GM12878 (cell line): ENCODE measurements at regions not wholly inside any gene's neighbourhood (a gene's known extent, or its start where the extent isn't known, plus 50 kb on each side); places are given as distances from the start of the nearest gene placed in this dataset.

Source experiments
- ATAC-seq: fragments of 200-7000 bp; cut with Tn5 transposase; 3 replicates; pipeline ENCODE4 v1.9.1; 2020; ENCODE audit warnings: mild to moderate bottlenecking, moderate library complexity
- BruUV-seq: library from RNA; stranded (reverse); fragments of 400-500 nt; replicated peaks from 2 replicates; lab custom pipeline; 2021; lab: Mats Ljungman, UMichigan
- CTCF ChIA-PET: fragments of 300-600 bp; sonication (Branson Sonifier 250); formaldehyde crosslinking; extraction: SDS; loops from one replicate; lab custom pipeline; 2021; ENCODE audit warnings: inconsistent platforms; lab: Yijun Ruan, JAX
- POLR2A ChIA-PET: fragments of 350-600 bp; formaldehyde crosslinking; extraction: SDS; loops from one replicate; lab custom pipeline; 2021; ENCODE audit warnings: inconsistent platforms; lab: Charles Lee
- RAD21 ChIA-PET: fragments of 300-600 bp; sonication (Branson Sonifier 250); formaldehyde crosslinking; loops from one replicate; lab custom pipeline; 2023; ENCODE audit warnings: antibody characterized with exemption; ENCODE audit not compliant: unreplicated experiment; lab: Charles Lee
- SMC1A ChIA-PET: fragments of 300-600 bp; sonication (Branson Sonifier 250); formaldehyde crosslinking; loops from one replicate; lab custom pipeline; 2023; ENCODE audit not compliant: unreplicated experiment, uncharacterized antibody; lab: Charles Lee
- DNase-seq: peaks from one replicate; pipeline ENCODE4 v3.0.0-alpha.2; 2011; ENCODE audit warnings: low read depth, low spot score
- FAIRE-seq: peaks from 3 replicates; lab custom pipeline; 2011; peaks lifted over from hg19 to GRCh38; lab: Jason Lieb, UNC
- H2AFZ ChIP-seq: 2 replicates; pipeline ENCODE4 v1.6.0; 2011; ENCODE audit warnings: low read depth, low read length, control low read depth; ENCODE audit not compliant: control insufficient read depth
- H3K27ac ChIP-seq: 2 replicates; pipeline ENCODE4 v1.5.1; 2011; ENCODE audit warnings: control low read depth; ENCODE audit not compliant: control insufficient read depth, insufficient read depth
- H3K27me3 ChIP-seq, 2 experiments: replicated peaks in 1 of 2; 2 replicates each; pipeline versions ENCODE4 v1.6.0 to v1.6.1; 2011; ENCODE audit warnings: low read length in 1 of 2; ENCODE audit not compliant: control insufficient read depth in 2 of 2, insufficient read depth in 2 of 2
- H3K36me3 ChIP-seq, 2 experiments: 2 replicates each; pipeline ENCODE4 v1.5.1; 2011; ENCODE audit warnings: low read length in 1 of 2; ENCODE audit not compliant: control insufficient read depth in 2 of 2, insufficient read depth in 2 of 2
- H3K4me1 ChIP-seq: 2 replicates; pipeline ENCODE4 v1.6.1; 2011; ENCODE audit warnings: mild to moderate bottlenecking, low read length, moderate library complexity, mixed read lengths; ENCODE audit not compliant: control insufficient read depth, insufficient read depth
- H3K4me2 ChIP-seq: 2 replicates; pipeline ENCODE4 v1.6.0; 2011; ENCODE audit warnings: control low read depth; ENCODE audit not compliant: control insufficient read depth, insufficient read depth
- H3K4me3 ChIP-seq: fragments of 200-600 bp; sonication (generic); 2 replicates; pipeline ENCODE4 v1.5.1; 2016
- H3K79me2 ChIP-seq: 2 replicates; pipeline ENCODE4 v1.6.0; 2011; ENCODE audit warnings: low read length; ENCODE audit not compliant: control insufficient read depth, insufficient read depth
- H3K9ac ChIP-seq: 2 replicates; pipeline ENCODE4 v1.8.0; 2011; ENCODE audit warnings: low read length, control low read depth, mixed read lengths; ENCODE audit not compliant: control insufficient read depth, insufficient read depth
- H3K9me3 ChIP-seq: replicated peaks from 3 replicates; pipeline ENCODE4 v1.5.1; 2011; ENCODE audit warnings: mild to moderate bottlenecking, low read length; ENCODE audit not compliant: control insufficient read depth, insufficient read depth
- H4K20me1 ChIP-seq: 2 replicates; pipeline ENCODE4 v1.6.0; 2011; ENCODE audit not compliant: control insufficient read depth, insufficient read depth
- CBX5 ChIP-seq: sonication (generic); IDR thresholded peaks from 2 replicates; pipeline ENCODE4 v1.6.1; 2016; ENCODE audit warnings: low read depth, moderate library complexity, mild to moderate bottlenecking, inconsistent platforms
- CREB1 ChIP-seq: IDR thresholded peaks from 2 replicates; pipeline ENCODE4 v1.6.1; 2012; ENCODE audit warnings: low read depth, mild to moderate bottlenecking, inconsistent platforms
- CREM ChIP-seq: IDR thresholded peaks from 2 replicates; pipeline ENCODE4 v1.6.1; 2014; ENCODE audit warnings: antibody characterized with exemption, low read depth
- ETV6 ChIP-seq, 2 experiments: fragments of 450-650 bp in 1 of 2; IDR thresholded peaks in 1 of 2; conservative IDR thresholded peaks in 1 of 2; 2 replicates each; pipeline ENCODE4 v1.6.1; 2014; ENCODE audit warnings: antibody characterized with exemption in 1 of 2, borderline replicate concordance in 1 of 2, low read depth in 1 of 2, mild to moderate bottlenecking in 1 of 2, moderate library complexity in 1 of 2
- FOS ChIP-seq: IDR thresholded peaks from 3 replicates; pipeline ENCODE4 v1.6.1; 2011; ENCODE audit warnings: borderline replicate concordance; ENCODE audit not compliant: insufficient read length; ENCODE audit errors: extremely low read depth
- HDAC2 ChIP-seq: fragments of 200-600 bp; sonication (generic); IDR thresholded peaks from 2 replicates; pipeline ENCODE4 v1.6.1; 2017
- KLF5 ChIP-seq: fragments of 450-650 bp; IDR thresholded peaks from 2 replicates; pipeline ENCODE4 v1.6.1; 2014; ENCODE audit warnings: mild to moderate bottlenecking; ENCODE audit not compliant: partially characterized antibody
- RUNX3 ChIP-seq: IDR thresholded peaks from 2 replicates; pipeline ENCODE4 v1.6.1; 2012; ENCODE audit warnings: low read length, inconsistent platforms
- SP1 ChIP-seq: IDR thresholded peaks from one replicate; pipeline ENCODE4 v1.6.1; 2011; ENCODE audit warnings: low read depth, low read length
- STAT3 ChIP-seq: IDR thresholded peaks from 2 replicates; pipeline ENCODE4 v1.6.1; 2011; ENCODE audit warnings: low read depth, low read length, improper control_type of control experiment
- YBX1 ChIP-seq: fragments of 450-650 bp; IDR thresholded peaks from 2 replicates; pipeline ENCODE4 v1.6.1; 2016; ENCODE audit warnings: antibody characterized with exemption
- WGBS: methylation state at CpG from one replicate; pipeline ENCODE4 v1.1.6; 2016; ENCODE audit warnings: low lambda C conversion rate; ENCODE audit not compliant: insufficient replicate concordance, insufficient coverage; ENCODE audit errors: missing lambda C conversion rate; 5-methylcytosine and 5-hydroxymethylcytosine counted together
- in situ Hi-C: fragments of 300-500 bp; cut with MboI; formaldehyde crosslinking; loops from 9 replicates; pipeline ENCODE4 v1.14.3; 2018; ENCODE audit warnings: mixed read lengths
- intact Hi-C: fragments of 100-400 bp; cut with micrococcal nuclease; formaldehyde crosslinking; loops from one replicate; pipeline ENCODE4 v1.14.2; 2022; ENCODE audit not compliant: unreplicated experiment
- TF ChIP-seq, protein P1 (sequence below): IDR thresholded peaks from 2 replicates; pipeline ENCODE4 v1.6.1; 2012; ENCODE audit warnings: improper control_type of control experiment, low read depth, low read length; ENCODE audit not compliant: insufficient replicate concordance
- TF ChIP-seq, protein P2 (sequence below): fragments of 450-650 bp; conservative IDR thresholded peaks from 2 replicates; pipeline ENCODE4 v1.6.1; 2017; ENCODE audit warnings: mild to moderate bottlenecking, moderate library complexity
- TF ChIP-seq, protein P3 (sequence below): fragments of 450-650 bp; IDR thresholded peaks from 2 replicates; pipeline ENCODE4 v1.6.1; 2017; ENCODE audit warnings: borderline replicate concordance
- TF ChIP-seq, protein P4 (sequence below): fragments of 450-650 bp; IDR thresholded peaks from 2 replicates; pipeline ENCODE4 v1.6.1; 2017; ENCODE audit warnings: mild to moderate bottlenecking, low read depth, inconsistent platforms; ENCODE audit not compliant: poor library complexity, severe bottlenecking

DNA sequence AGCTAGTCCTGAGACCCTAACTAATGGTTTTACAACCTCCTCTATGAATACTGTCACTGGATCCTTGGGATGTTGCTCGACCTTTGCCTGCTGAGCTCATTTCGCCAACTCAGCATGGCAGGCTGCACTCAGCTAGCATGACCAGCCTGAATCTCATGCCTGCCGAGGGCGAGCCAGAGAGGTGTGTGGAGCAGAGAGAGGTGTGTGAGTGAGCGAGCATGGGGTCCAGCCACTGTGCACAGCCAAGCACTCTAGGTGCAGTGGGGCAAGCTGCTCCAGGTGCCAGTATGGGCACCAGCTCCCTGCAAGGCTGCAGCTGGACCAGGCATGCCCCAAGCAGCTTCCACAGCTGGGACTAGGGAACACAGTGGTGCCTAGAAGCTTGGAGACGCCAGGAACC lies 410.9 kb downstream of the PCDH10 start:
- TF ChIP-seq CREM, result no peak
- no peak for TF ChIP-seq SP1
- TF ChIP-seq ETV6 (conservative IDR thresholded peaks at IDR 0.05 in 1 of 2, IDR thresholded peaks at IDR 0.05 in 1 of 2; ENCODE audit: borderline replicate concordance in 1 of 2, low read depth in 1 of 2), result no peak
- no peak for TF ChIP-seq RUNX3
- TF ChIP-seq YBX1, result no peak
- TF ChIP-seq, protein P1, sequence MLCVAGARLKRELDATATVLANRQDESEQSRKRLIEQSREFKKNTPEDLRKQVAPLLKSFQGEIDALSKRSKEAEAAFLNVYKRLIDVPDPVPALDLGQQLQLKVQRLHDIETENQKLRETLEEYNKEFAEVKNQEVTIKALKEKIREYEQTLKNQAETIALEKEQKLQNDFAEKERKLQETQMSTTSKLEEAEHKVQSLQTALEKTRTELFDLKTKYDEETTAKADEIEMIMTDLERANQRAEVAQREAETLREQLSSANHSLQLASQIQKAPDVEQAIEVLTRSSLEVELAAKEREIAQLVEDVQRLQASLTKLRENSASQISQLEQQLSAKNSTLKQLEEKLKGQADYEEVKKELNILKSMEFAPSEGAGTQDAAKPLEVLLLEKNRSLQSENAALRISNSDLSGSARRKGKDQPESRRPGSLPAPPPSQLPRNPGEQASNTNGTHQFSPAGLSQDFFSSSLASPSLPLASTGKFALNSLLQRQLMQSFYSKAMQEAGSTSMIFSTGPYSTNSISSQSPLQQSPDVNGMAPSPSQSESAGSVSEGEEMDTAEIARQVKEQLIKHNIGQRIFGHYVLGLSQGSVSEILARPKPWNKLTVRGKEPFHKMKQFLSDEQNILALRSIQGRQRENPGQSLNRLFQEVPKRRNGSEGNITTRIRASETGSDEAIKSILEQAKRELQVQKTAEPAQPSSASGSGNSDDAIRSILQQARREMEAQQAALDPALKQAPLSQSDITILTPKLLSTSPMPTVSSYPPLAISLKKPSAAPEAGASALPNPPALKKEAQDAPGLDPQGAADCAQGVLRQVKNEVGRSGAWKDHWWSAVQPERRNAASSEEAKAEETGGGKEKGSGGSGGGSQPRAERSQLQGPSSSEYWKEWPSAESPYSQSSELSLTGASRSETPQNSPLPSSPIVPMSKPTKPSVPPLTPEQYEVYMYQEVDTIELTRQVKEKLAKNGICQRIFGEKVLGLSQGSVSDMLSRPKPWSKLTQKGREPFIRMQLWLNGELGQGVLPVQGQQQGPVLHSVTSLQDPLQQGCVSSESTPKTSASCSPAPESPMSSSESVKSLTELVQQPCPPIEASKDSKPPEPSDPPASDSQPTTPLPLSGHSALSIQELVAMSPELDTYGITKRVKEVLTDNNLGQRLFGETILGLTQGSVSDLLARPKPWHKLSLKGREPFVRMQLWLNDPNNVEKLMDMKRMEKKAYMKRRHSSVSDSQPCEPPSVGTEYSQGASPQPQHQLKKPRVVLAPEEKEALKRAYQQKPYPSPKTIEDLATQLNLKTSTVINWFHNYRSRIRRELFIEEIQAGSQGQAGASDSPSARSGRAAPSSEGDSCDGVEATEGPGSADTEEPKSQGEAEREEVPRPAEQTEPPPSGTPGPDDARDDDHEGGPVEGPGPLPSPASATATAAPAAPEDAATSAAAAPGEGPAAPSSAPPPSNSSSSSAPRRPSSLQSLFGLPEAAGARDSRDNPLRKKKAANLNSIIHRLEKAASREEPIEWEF, result no peak
- no peak for TF ChIP-seq HDAC2
- TF ChIP-seq KLF5, result no peak
- TF ChIP-seq, protein P2, sequence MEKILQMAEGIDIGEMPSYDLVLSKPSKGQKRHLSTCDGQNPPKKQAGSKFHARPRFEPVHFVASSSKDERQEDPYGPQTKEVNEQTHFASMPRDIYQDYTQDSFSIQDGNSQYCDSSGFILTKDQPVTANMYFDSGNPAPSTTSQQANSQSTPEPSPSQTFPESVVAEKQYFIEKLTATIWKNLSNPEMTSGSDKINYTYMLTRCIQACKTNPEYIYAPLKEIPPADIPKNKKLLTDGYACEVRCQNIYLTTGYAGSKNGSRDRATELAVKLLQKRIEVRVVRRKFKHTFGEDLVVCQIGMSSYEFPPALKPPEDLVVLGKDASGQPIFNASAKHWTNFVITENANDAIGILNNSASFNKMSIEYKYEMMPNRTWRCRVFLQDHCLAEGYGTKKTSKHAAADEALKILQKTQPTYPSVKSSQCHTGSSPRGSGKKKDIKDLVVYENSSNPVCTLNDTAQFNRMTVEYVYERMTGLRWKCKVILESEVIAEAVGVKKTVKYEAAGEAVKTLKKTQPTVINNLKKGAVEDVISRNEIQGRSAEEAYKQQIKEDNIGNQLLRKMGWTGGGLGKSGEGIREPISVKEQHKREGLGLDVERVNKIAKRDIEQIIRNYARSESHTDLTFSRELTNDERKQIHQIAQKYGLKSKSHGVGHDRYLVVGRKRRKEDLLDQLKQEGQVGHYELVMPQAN, result no peak
- no peak for TF ChIP-seq FOS
- TF ChIP-seq, protein P3, sequence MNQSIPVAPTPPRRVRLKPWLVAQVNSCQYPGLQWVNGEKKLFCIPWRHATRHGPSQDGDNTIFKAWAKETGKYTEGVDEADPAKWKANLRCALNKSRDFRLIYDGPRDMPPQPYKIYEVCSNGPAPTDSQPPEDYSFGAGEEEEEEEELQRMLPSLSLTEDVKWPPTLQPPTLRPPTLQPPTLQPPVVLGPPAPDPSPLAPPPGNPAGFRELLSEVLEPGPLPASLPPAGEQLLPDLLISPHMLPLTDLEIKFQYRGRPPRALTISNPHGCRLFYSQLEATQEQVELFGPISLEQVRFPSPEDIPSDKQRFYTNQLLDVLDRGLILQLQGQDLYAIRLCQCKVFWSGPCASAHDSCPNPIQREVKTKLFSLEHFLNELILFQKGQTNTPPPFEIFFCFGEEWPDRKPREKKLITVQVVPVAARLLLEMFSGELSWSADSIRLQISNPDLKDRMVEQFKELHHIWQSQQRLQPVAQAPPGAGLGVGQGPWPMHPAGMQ, result no peak
- TF ChIP-seq, protein P4, sequence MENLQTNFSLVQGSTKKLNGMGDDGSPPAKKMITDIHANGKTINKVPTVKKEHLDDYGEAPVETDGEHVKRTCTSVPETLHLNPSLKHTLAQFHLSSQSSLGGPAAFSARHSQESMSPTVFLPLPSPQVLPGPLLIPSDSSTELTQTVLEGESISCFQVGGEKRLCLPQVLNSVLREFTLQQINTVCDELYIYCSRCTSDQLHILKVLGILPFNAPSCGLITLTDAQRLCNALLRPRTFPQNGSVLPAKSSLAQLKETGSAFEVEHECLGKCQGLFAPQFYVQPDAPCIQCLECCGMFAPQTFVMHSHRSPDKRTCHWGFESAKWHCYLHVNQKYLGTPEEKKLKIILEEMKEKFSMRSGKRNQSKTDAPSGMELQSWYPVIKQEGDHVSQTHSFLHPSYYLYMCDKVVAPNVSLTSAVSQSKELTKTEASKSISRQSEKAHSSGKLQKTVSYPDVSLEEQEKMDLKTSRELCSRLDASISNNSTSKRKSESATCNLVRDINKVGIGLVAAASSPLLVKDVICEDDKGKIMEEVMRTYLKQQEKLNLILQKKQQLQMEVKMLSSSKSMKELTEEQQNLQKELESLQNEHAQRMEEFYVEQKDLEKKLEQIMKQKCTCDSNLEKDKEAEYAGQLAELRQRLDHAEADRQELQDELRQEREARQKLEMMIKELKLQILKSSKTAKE, result no peak
- TF ChIP-seq CREB1, result no peak
- no peak for TF ChIP-seq STAT3
- no peak for TF ChIP-seq CBX5
- ChIA-PET POLR2A (no interaction called here), SMC1A (no interaction called here), RAD21 (no interaction called here), CTCF (no interaction called here)
- BruUV-seq, result no TSS peak
- in situ Hi-C loops, result no loop called here
- DNase-seq (no peak), ATAC-seq (peak; percentile 21; the same call in 1 of the 3 replicates), FAIRE-seq (no peak)
- no peak overlapping the region for H3K27ac ChIP-seq
- no peaks in the 10 kb centered on the region for H3K4me1 ChIP-seq
- WGBS, result 29% methylated on average over 6 of the region's 6 CpGs
- no peaks in the 10 kb centered on the region for H3K27me3 ChIP-seq
- no peak overlapping the region for H3K4me2 ChIP-seq
- H3K4me3 ChIP-seq, result no peak overlapping the region
- no peaks in the 10 kb centered on the region for H4K20me1 ChIP-seq
- no peak overlapping the region for H3K9ac ChIP-seq
- no peaks in the 10 kb centered on the region for H3K36me3 ChIP-seq
- no peaks in the 10 kb centered on the region for H3K9me3 ChIP-seq
- intact Hi-C loops, result no loop called here
- H3K79me2 ChIP-seq, result no peaks in the 10 kb centered on the region
- H2AFZ ChIP-seq, result no peak overlapping the region
